Naive thymus-derived CD4-positive, alpha-beta T cell (primary cell): ENCODE measurements at regions not wholly inside any gene's neighbourhood (a gene's known extent, or its start where the extent isn't known, plus 50 kb on each side); places are given as distances from the start of the nearest gene placed in this dataset.
A peak's percentile ranks its signal among the peaks of the same experiment; 100 is the strongest.
"Not testable (repeated sequence)": the region's sequence is repeated elsewhere in the genome, so short reads cannot be mapped to it uniquely, and the experiment has no call there.

Source experiments
- ATAC-seq: fragments of 150-1000 bp; cut with Tn5 transposase; 2 replicates; pipeline ENCODE4 v1.10.0; 2021; ENCODE audit warnings: mild to moderate bottlenecking, moderate library complexity
- CTCF ChIA-PET: fragments of 350-600 bp; sonication (Branson Sonifier 250); formaldehyde crosslinking; loops from one replicate; lab custom pipeline; 2021; ENCODE audit warnings: antibody characterized with exemption; lab: Charles Lee
- POLR2A ChIA-PET: fragments of 350-600 bp; sonication (Branson Sonifier 250); formaldehyde crosslinking; loops from one replicate; lab custom pipeline; 2021; ENCODE audit warnings: antibody characterized with exemption, inconsistent platforms; lab: Charles Lee
- DNase-seq, 9 donors: peaks; one replicate each; pipeline versions ENCODE4 v3.0.0 to v3.0.0-alpha.2; 2020 to 2022; ENCODE audit warnings: mixed read lengths in 1 of 9
- H3K27ac ChIP-seq: one replicate; pipeline ENCODE4 v1.7.0; 2013; ENCODE audit warnings: mild to moderate bottlenecking, low read depth, low read length, moderate library complexity
- H3K27me3 ChIP-seq, 2 donors: one replicate each; pipeline ENCODE4 v1.7.0; 2013; ENCODE audit warnings: low read length in 2 of 2, mild to moderate bottlenecking in 2 of 2, moderate library complexity in 2 of 2; ENCODE audit not compliant: control insufficient read depth in 2 of 2, insufficient read depth in 2 of 2
- H3K36me3 ChIP-seq, 3 experiments: 1 replicate in 2 of 3; 2 replicates in 1 of 3; pipeline ENCODE4 v1.7.0; 2013; ENCODE audit warnings: low read length in 3 of 3, mild to moderate bottlenecking in 3 of 3, moderate library complexity in 1 of 3; ENCODE audit not compliant: insufficient read depth in 3 of 3, control insufficient read depth in 2 of 3
- H3K4me1 ChIP-seq, 2 donors: one replicate each; pipeline ENCODE4 v1.7.0; 2013; ENCODE audit warnings: low read length in 2 of 2, mild to moderate bottlenecking in 2 of 2, moderate library complexity in 1 of 2; ENCODE audit not compliant: control insufficient read depth in 2 of 2, insufficient read depth in 2 of 2
- H3K4me3 ChIP-seq: 2 replicates; pipeline ENCODE4 v1.7.0; 2013; ENCODE audit warnings: mild to moderate bottlenecking, low read length
- H3K9me3 ChIP-seq, 3 experiments: 1 replicate in 2 of 3; 2 replicates in 1 of 3; pipeline ENCODE4 v1.7.0; 2013; ENCODE audit warnings: low read length in 3 of 3; ENCODE audit not compliant: control insufficient read depth in 2 of 3
- H3K27ac Mint-ChIP-seq, 9 donors: one replicate each; pipeline ENCODE4 v1.8.0; 2020 to 2022; ENCODE audit warnings: mixed read lengths in 9 of 9, mild to moderate bottlenecking in 8 of 9, moderate library complexity in 5 of 9, inconsistent platforms in 2 of 9
- H3K27me3 Mint-ChIP-seq, 5 donors: one replicate each; pipeline ENCODE4 v1.8.0; 2021 to 2022; ENCODE audit warnings: mixed read lengths in 5 of 5, mild to moderate bottlenecking in 1 of 5
- H3K36me3 Mint-ChIP-seq, 5 donors: one replicate each; pipeline ENCODE4 v1.8.0; 2020 to 2022; ENCODE audit warnings: mixed read lengths in 5 of 5, mild to moderate bottlenecking in 3 of 5, inconsistent platforms in 1 of 5
- H3K4me1 Mint-ChIP-seq, 7 donors: one replicate each; pipeline ENCODE4 v1.8.0; 2020 to 2022; ENCODE audit warnings: mixed read lengths in 7 of 7, mild to moderate bottlenecking in 3 of 7, inconsistent platforms in 1 of 7
- H3K4me3 Mint-ChIP-seq, 10 donors: one replicate each; pipeline ENCODE4 v1.8.0; 2020 to 2022; ENCODE audit warnings: mild to moderate bottlenecking in 10 of 10, mixed read lengths in 10 of 10, moderate library complexity in 6 of 10, inconsistent platforms in 2 of 10
- H3K9me3 Mint-ChIP-seq, 11 donors: one replicate each; pipeline ENCODE4 v1.8.0; 2020 to 2022; ENCODE audit warnings: mixed read lengths in 11 of 11, mild to moderate bottlenecking in 4 of 11, inconsistent platforms in 1 of 11, moderate library complexity in 1 of 11
- intact Hi-C, 2 donors: fragments of 100-400 bp; cut with micrococcal nuclease; formaldehyde crosslinking; loops; one replicate each; pipeline ENCODE4 v1.15.1; 2023

- ATAC-seq (peak; percentile 79), DNase-seq (peak; percentile 58 to 74 (median 65))
- POLR2A ChIA-PET, H3K27me3 ChIP-seq, H3K36me3 Mint-ChIP-seq, H3K4me1 ChIP-seq, H3K36me3 ChIP-seq, H3K4me1 Mint-ChIP-seq, H3K9me3 ChIP-seq, H3K9me3 Mint-ChIP-seq, H3K27me3 Mint-ChIP-seq: not testable (repeated sequence)
- H3K4me3 Mint-ChIP-seq = peak overlapping the region; percentile 56 to 94 (median 85)
- peak overlapping the region; percentile 35 for H3K27ac ChIP-seq
- intact Hi-C loops = loop anchor here (1.0 to 2.0 kb wide), 3 partner anchors 198 to 331 kb away; no protein-coding TSS in a partner anchor
- CTCF ChIA-PET = interaction anchor here (0.6 to 1.5 kb wide), 6 partner anchors 18 to 332 kb away, joined by 3 to 6 read pairs (median 4); no protein-coding TSS in a partner anchor
- peak overlapping the region in 3 of 9 donors; percentile 29 to 43 (median 38) for H3K27ac Mint-ChIP-seq
- H3K4me3 ChIP-seq = peak overlapping the region; percentile 68
Observed at GRCh38 chr15:77910030-77910911, 167.2 kb downstream of the TBC1D2B start.

GRCh38 chr15:77909182-77909940 is 168.2 kb downstream of the TBC1D2B start:
- ATAC-seq = no peak
- DNase-seq = no peak
- Mint-ChIP-seq H3K27ac (no peak overlapping the region), H3K27me3 (peaks cover 0 to 5% (median 3%) of the 10 kb centered on the region in 5 donors), H3K36me3 (no peaks in the 10 kb centered on the region), H3K9me3 (no peaks in the 10 kb centered on the region), H3K4me1 (peaks cover 0 to 5% (median 0%) of the 10 kb centered on the region in 7 donors), H3K4me3 (no peak overlapping the region)
- no peaks in the 10 kb centered on the region for H3K9me3 ChIP-seq
- H3K4me3 ChIP-seq = no peak overlapping the region
- H3K36me3 ChIP-seq = no peaks in the 10 kb centered on the region
- ChIA-PET CTCF (interaction anchor here (0.6 to 1.5 kb wide), 4 partner anchors 12 to 331 kb away, joined by 4 to 6 read pairs (median 4); no protein-coding TSS in a partner anchor), POLR2A (no interaction called here)
- H3K27me3 ChIP-seq = no peaks in the 10 kb centered on the region
- no peaks in the 10 kb centered on the region for H3K4me1 ChIP-seq
- H3K27ac ChIP-seq = no peak overlapping the region
- intact Hi-C loops = no loop called here

GRCh38 chr15:77908752-77909111 is 168.8 kb downstream of the TBC1D2B start:
- H3K27ac Mint-ChIP-seq, H3K4me1 Mint-ChIP-seq, intact Hi-C loops, ATAC-seq, H3K27ac ChIP-seq, H3K36me3 Mint-ChIP-seq, H3K9me3 ChIP-seq, H3K4me1 ChIP-seq, H3K4me3 ChIP-seq, H3K9me3 Mint-ChIP-seq, DNase-seq, H3K27me3 Mint-ChIP-seq, H3K4me3 Mint-ChIP-seq, H3K27me3 ChIP-seq, POLR2A ChIA-PET, H3K36me3 ChIP-seq: not testable (repeated sequence)
- CTCF ChIA-PET = interaction anchor here (0.9 to 1.4 kb wide), 2 partner anchors 11 to 331 kb away, joined by 3 to 4 read pairs; no protein-coding TSS in a partner anchor

- Histone ChIP-seq H3K36me3 (no peaks in the 10 kb centered on the region), H3K27ac (no peak overlapping the region), H3K4me1 (no peaks in the 10 kb centered on the region), H3K27me3 (no peaks in the 10 kb centered on the region), H3K4me3 (no peak overlapping the region), H3K9me3 (no peaks in the 10 kb centered on the region)
- ATAC-seq (peak; percentile 36), DNase-seq (peak in 4 of 9 donors; percentile 12 to 26 (median 18))
- intact Hi-C loops = no loop called here
- Mint-ChIP-seq H3K9me3 (no peaks in the 10 kb centered on the region), H3K27me3 (peaks cover 0 to 4% (median 0%) of the 10 kb centered on the region in 5 donors), H3K4me3 (no peak overlapping the region), H3K4me1 (peaks cover 0 to 5% (median 0%) of the 10 kb centered on the region in 7 donors), H3K27ac (no peak overlapping the region), H3K36me3 (no peaks in the 10 kb centered on the region)
- ChIA-PET CTCF (interaction anchor here (0.9 to 1.4 kb wide), 2 partner anchors 11 to 332 kb away, joined by 3 to 4 read pairs; no protein-coding TSS in a partner anchor), POLR2A (no interaction called here)
Observed at GRCh38 chr15:77907824-77908751, 169.4 kb downstream of the TBC1D2B start.

GRCh38 chr15:77906062-77906990 is 171.2 kb downstream of the TBC1D2B start:
- H3K4me1 Mint-ChIP-seq, CTCF ChIA-PET, H3K36me3 ChIP-seq, H3K4me3 ChIP-seq, POLR2A ChIA-PET, H3K27ac ChIP-seq, H3K4me1 ChIP-seq, DNase-seq, H3K9me3 ChIP-seq, H3K4me3 Mint-ChIP-seq, H3K36me3 Mint-ChIP-seq, H3K27ac Mint-ChIP-seq, H3K27me3 Mint-ChIP-seq, intact Hi-C loops, H3K27me3 ChIP-seq, H3K9me3 Mint-ChIP-seq, ATAC-seq: not testable (repeated sequence)
